GM12865 (cell line): ENCODE measurements at regions not wholly inside any gene's neighbourhood (a gene's known extent, or its start where the extent isn't known, plus 50 kb on each side); places are given as distances from the start of the nearest gene placed in this dataset.

Experiments
- DNase-seq: peaks from one replicate; pipeline ENCODE4 v3.0.0; 2010; ENCODE audit warnings: low read depth
- H3K4me3 ChIP-seq: 2 replicates; pipeline ENCODE4 v1.5.1; 2011; ENCODE audit warnings: mild to moderate bottlenecking, low read depth, low read length, control low read depth
- CTCF ChIP-seq: IDR thresholded peaks from 2 replicates; pipeline ENCODE4 v1.5.1; 2011; ENCODE audit warnings: low read length, control low read depth, low read depth, inconsistent platforms; ENCODE audit not compliant: insufficient read depth; ENCODE audit errors: missing control alignments

GRCh38 chr4:54568184-54568583 is 89.6 kb upstream of the KIT start:
- no peak for DNase-seq
- H3K4me3 ChIP-seq, result no peak overlapping the region
- TF ChIP-seq CTCF, result no peak

GRCh38 chr4:54570822-54571221 is 86.9 kb upstream of the KIT start:
- DNase-seq, result no peak
- TF ChIP-seq CTCF, result no peak

GRCh38 chr4:54571293-54572151 is 86.2 kb upstream of the KIT start:
- DNase-seq, result no peak
- TF ChIP-seq CTCF, result no peak
- H3K4me3 ChIP-seq, result no peak overlapping the region

More at GRCh38 chr4:54570822-54571221, 86.9 kb upstream of the KIT start:
- H3K4me3 ChIP-seq, result no peak overlapping the region

- no peak for TF ChIP-seq CTCF
- no peak for DNase-seq
- H3K4me3 ChIP-seq, result no peak overlapping the region
Measured at GRCh38 chr4:54572152-54572542, 85.6 kb upstream of the KIT start.

- TF ChIP-seq CTCF, result no peak
- DNase-seq, result no peak
- no peak overlapping the region for H3K4me3 ChIP-seq
Measured at GRCh38 chr4:54574500-54574899, 83.3 kb upstream of the KIT start.

GRCh38 chr4:54575919-54576318 is 81.8 kb upstream of the KIT start:
- H3K4me3 ChIP-seq, result no peak overlapping the region
- TF ChIP-seq CTCF, result no peak
- no peak for DNase-seq

GRCh38 chr4:54581807-54582206 is 76.0 kb upstream of the KIT start:
- no peak for DNase-seq
- H3K4me3 ChIP-seq, result no peak overlapping the region
- TF ChIP-seq CTCF, result no peak
